Left ventricle myocardium superior (tissue), 1 donor: ENCODE measurements at regions not wholly inside any gene's neighbourhood (a gene's known extent, or its start where the extent isn't known, plus 50 kb on each side); places are given as distances from the start of the nearest gene placed in this dataset.

ENCODE experiments used
- ATAC-seq: fragments of 200-7000 bp; cut with Tn5 transposase; one replicate; pipeline ENCODE4 v1.9.1; 2020; ENCODE audit warnings: mild to moderate bottlenecking, moderate library complexity
- DNase-seq: peaks from one replicate; pipeline ENCODE4 v3.0.0-alpha.2; 2020
- intact Hi-C: fragments of 100-400 bp; cut with micrococcal nuclease; formaldehyde crosslinking; loops from one replicate; pipeline ENCODE4 v1.11.0; 2022
- donor health status: DM: no; HTN: yes; CAD: no; lungs with severe emphysema.

GRCh38 chr13:39149896-39150295 lies 111.6 kb downstream of the NHLRC3 start:
- DNase-seq (no peak), ATAC-seq (no peak)
- intact Hi-C loops, result loop anchor here (5.0 kb wide), 2 partner anchors 117 to 467 kb away; no protein-coding TSS in a partner anchor

- DNase-seq, result no peak
- no peak for ATAC-seq
- intact Hi-C loops, result no loop called here
Measured at GRCh38 chr13:39154041-39154440, 115.8 kb downstream of the NHLRC3 start.

- no peak for DNase-seq
- intact Hi-C loops, result no loop called here
- ATAC-seq, result peak; percentile 39
Measured at GRCh38 chr13:39159393-39159792, 121.1 kb downstream of the NHLRC3 start.

- no peak for DNase-seq
- intact Hi-C loops, result no loop called here
- ATAC-seq, result peak; percentile 48
Measured at GRCh38 chr13:39159846-39160370, 121.7 kb downstream of the NHLRC3 start.

GRCh38 chr13:39167018-39167417 lies 128.8 kb downstream of the NHLRC3 start:
- intact Hi-C loops, result no loop called here
- ATAC-seq (peak; percentile 72), DNase-seq (no peak)

- intact Hi-C loops, result no loop called here
- ATAC-seq, result no peak
- no peak for DNase-seq
Measured at GRCh38 chr13:39170711-39171110, 132.5 kb downstream of the NHLRC3 start.

GRCh38 chr13:39185326-39185725 lies 147.1 kb downstream of the NHLRC3 start:
- intact Hi-C loops, result no loop called here
- DNase-seq (no peak), ATAC-seq (peak; percentile 79)

GRCh38 chr13:39186205-39186875 lies 148.1 kb downstream of the NHLRC3 start:
- intact Hi-C loops, result no loop called here
- DNase-seq, result no peak
- peak; percentile 82 for ATAC-seq

GRCh38 chr13:39189778-39190177 lies 151.5 kb downstream of the NHLRC3 start:
- DNase-seq (no peak), ATAC-seq (no peak)
- intact Hi-C loops, result no loop called here

- DNase-seq (no peak), ATAC-seq (peak; percentile 55)
- intact Hi-C loops, result no loop called here
Measured at GRCh38 chr13:39196965-39197646, 158.8 kb downstream of the NHLRC3 start.

- intact Hi-C loops, result no loop called here
- peak; percentile 62 for ATAC-seq
- no peak for DNase-seq
Measured at GRCh38 chr13:39197647-39198007, 159.4 kb downstream of the NHLRC3 start.

GRCh38 chr13:39200249-39200910 lies 162.1 kb downstream of the NHLRC3 start:
- intact Hi-C loops, result no loop called here
- ATAC-seq (no peak), DNase-seq (no peak)

- DNase-seq (peak; percentile 41), ATAC-seq (peak; percentile 25)
- intact Hi-C loops, result no loop called here
Measured at GRCh38 chr13:39201180-39201579, 162.9 kb downstream of the NHLRC3 start.

GRCh38 chr13:39202746-39203145 lies 164.5 kb downstream of the NHLRC3 start:
- intact Hi-C loops, result no loop called here
- ATAC-seq (no peak), DNase-seq (no peak)

GRCh38 chr13:39208636-39209035 lies 170.4 kb downstream of the NHLRC3 start:
- DNase-seq, result no peak
- intact Hi-C loops, result no loop called here
- no peak for ATAC-seq

- intact Hi-C loops, result no loop called here
- no peak for DNase-seq
- peak; percentile 78 for ATAC-seq
Measured at GRCh38 chr13:39209731-39210531, 171.7 kb downstream of the NHLRC3 start.

- intact Hi-C loops, result no loop called here
- ATAC-seq, result no peak
- DNase-seq, result no peak
Measured at GRCh38 chr13:39210961-39211534, 172.8 kb downstream of the NHLRC3 start.

GRCh38 chr13:39215971-39216370 lies 177.7 kb downstream of the NHLRC3 start:
- DNase-seq (no peak), ATAC-seq (no peak)
- intact Hi-C loops, result no loop called here

- no peak for DNase-seq
- ATAC-seq, result no peak
- intact Hi-C loops, result no loop called here
Measured at GRCh38 chr13:39217471-39217870, 179.2 kb downstream of the NHLRC3 start.
